Mammary epithelial cell (primary cell): ENCODE measurements at regions not wholly inside any gene's neighbourhood (a gene's known extent, or its start where the extent isn't known, plus 50 kb on each side); places are given as distances from the start of the nearest gene placed in this dataset.

Experiments used
- EZH2 ChIP-seq: IDR thresholded peaks from 2 replicates; pipeline ENCODE4 v1.6.1; 2012; ENCODE audit warnings: low read length, inconsistent platforms, borderline replicate concordance
- TF ChIP-seq, protein P1 (sequence below), 2 donors: IDR thresholded peaks in 1 of 2; conservative IDR thresholded peaks in 1 of 2; 2 replicates each; pipeline ENCODE4 v1.5.1; 2011 to 2012; ENCODE audit warnings: inconsistent platforms in 2 of 2, low read length in 2 of 2, mild to moderate bottlenecking in 2 of 2, control low read depth in 1 of 2, low read depth in 1 of 2; ENCODE audit not compliant: insufficient read depth in 1 of 2; ENCODE audit errors: extremely low read depth in 1 of 2

DNA sequence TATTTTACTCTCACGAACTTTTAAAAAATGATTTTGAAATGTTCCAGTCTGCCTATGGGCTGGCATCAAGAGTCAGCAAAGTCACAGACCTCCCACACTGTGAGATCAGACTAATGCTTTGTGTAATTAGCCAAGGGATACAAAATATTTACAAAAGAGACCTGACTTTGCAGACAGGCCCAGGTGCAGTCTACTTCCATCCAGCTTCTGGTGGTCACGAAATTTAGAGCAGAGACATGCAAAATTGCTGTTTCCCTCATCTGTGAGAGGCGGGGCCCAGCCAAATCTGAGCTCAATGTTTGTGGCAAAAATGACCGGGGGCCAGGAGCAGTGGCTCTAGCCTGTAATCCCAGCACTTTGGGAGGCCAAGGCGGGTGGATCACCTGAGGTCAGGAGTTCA lies 82.5 kb upstream of the PITRM1 start:
- TF ChIP-seq, protein P1, sequence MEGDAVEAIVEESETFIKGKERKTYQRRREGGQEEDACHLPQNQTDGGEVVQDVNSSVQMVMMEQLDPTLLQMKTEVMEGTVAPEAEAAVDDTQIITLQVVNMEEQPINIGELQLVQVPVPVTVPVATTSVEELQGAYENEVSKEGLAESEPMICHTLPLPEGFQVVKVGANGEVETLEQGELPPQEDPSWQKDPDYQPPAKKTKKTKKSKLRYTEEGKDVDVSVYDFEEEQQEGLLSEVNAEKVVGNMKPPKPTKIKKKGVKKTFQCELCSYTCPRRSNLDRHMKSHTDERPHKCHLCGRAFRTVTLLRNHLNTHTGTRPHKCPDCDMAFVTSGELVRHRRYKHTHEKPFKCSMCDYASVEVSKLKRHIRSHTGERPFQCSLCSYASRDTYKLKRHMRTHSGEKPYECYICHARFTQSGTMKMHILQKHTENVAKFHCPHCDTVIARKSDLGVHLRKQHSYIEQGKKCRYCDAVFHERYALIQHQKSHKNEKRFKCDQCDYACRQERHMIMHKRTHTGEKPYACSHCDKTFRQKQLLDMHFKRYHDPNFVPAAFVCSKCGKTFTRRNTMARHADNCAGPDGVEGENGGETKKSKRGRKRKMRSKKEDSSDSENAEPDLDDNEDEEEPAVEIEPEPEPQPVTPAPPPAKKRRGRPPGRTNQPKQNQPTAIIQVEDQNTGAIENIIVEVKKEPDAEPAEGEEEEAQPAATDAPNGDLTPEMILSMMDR (conservative IDR thresholded peaks at IDR 0.05 in 1 of 2, IDR thresholded peaks at IDR 0.05 in 1 of 2; ENCODE audit: extremely low read depth in 1 of 2, insufficient read depth in 1 of 2, low read depth in 1 of 2, low read length in 2 of 2), result no peak
- TF ChIP-seq EZH2, result no peak
